ENCODE measurements at regions not wholly inside any gene's neighbourhood (a gene's known extent, or its start where the extent isn't known, plus 50 kb on each side); places are given as distances from the start of the nearest gene placed in this dataset.

GRCh38 chr2:104337869-104338268, 516.0 kb upstream of the POU3F3 start:
- CTCF ChIA-PET (ENCODE audit: partially characterized antibody) = no interaction called here
- H2AK5ac ChIP-seq (ENCODE audit: low read depth, low read length) = no peak overlapping the region
- no peak for FAIRE-seq
- TF ChIP-seq TBP (IDR thresholded peaks at IDR 0.05; ENCODE audit: low read depth, low read length) (no peak), HDAC2 (IDR thresholded peaks at IDR 0.05; ENCODE audit: borderline replicate concordance in 1 of 2, low read depth in 2 of 2, low read length in 2 of 2) (no peak), SIN3A (conservative IDR thresholded peaks at IDR 0.05 in 1 of 2, IDR thresholded peaks at IDR 0.05 in 1 of 2; ENCODE audit: low read depth in 1 of 2, low read length in 2 of 2) (no peak), SUZ12 (IDR thresholded peaks at IDR 0.05; ENCODE audit: low read length) (no peak), HDAC6 (IDR thresholded peaks at IDR 0.05; ENCODE audit: low read depth, low read length) (no peak), CREB1 (IDR thresholded peaks at IDR 0.05) (no peak), CEBPB (IDR thresholded peaks at IDR 0.05; ENCODE audit: low read depth, low read length) (no peak), SAP30 (IDR thresholded peaks at IDR 0.05; ENCODE audit: insufficient read depth, insufficient replicate concordance, low read length) (no peak), GTF2F1 (IDR thresholded peaks at IDR 0.05; ENCODE audit: borderline replicate concordance, low read depth, low read length) (no peak), TAF1 (IDR thresholded peaks at IDR 0.05; ENCODE audit: low read depth, low read length) (no peak), SIX5 (IDR thresholded peaks at IDR 0.05; ENCODE audit: low read depth, low read length) (no peak), RAD21 (IDR thresholded peaks at IDR 0.05 in 1 of 2, conservative IDR thresholded peaks at IDR 0.05 in 1 of 2; ENCODE audit: low read depth in 2 of 2, low read length in 2 of 2) (no peak), TCF12 (IDR thresholded peaks at IDR 0.05; ENCODE audit: low read depth, low read length) (no peak), RXRA (IDR thresholded peaks at IDR 0.05; ENCODE audit: insufficient read depth, low read depth, low read length) (no peak), GABPA (IDR thresholded peaks at IDR 0.05; ENCODE audit: borderline replicate concordance, insufficient read depth, low read length) (no peak)

More at GRCh38 chr2:104337869-104338268, 516.0 kb upstream of the POU3F3 start:
- Histone ChIP-seq H4K5ac (ENCODE audit: insufficient read length, low read depth, low read length) (no peak overlapping the region), H4K8ac (ENCODE audit: extremely low read depth, insufficient read depth, low read length) (no peak overlapping the region), H3K79me2 (ENCODE audit: control insufficient read depth in 1 of 2, insufficient read depth in 2 of 2, low read length in 2 of 2) (no peaks in the 10 kb centered on the region), H2BK15ac (ENCODE audit: low read length) (no peak overlapping the region), H3K9ac (replicated peaks in 1 of 4; ENCODE audit: extremely low read depth in 1 of 4, low read depth in 3 of 4, low read length in 3 of 4) (no peak overlapping the region), H3K27me3 (replicated peaks in 1 of 4; ENCODE audit: control insufficient read depth in 3 of 4, extremely low read depth in 1 of 4, insufficient read depth in 3 of 4, low read length in 3 of 4) (no peaks in the 10 kb centered on the region), H3K79me1 (ENCODE audit: low read depth, low read length) (no peaks in the 10 kb centered on the region), H3K18ac (ENCODE audit: extremely low read depth, low read length) (no peak overlapping the region), H3K27ac (ENCODE audit: low read depth, low read length) (no peak overlapping the region), H3K4me1 (replicated peaks in 1 of 4; ENCODE audit: control insufficient read depth in 3 of 4, insufficient read depth in 4 of 4, low read length in 3 of 4) (no peaks in the 10 kb centered on the region), H3K23me2 (ENCODE audit: low read depth, low read length) (no peaks in the 10 kb centered on the region), H3K9me3 (ENCODE audit: insufficient read depth in 2 of 2, low read depth in 1 of 2, low read length in 1 of 2) (no peaks in the 10 kb centered on the region), H4K91ac (replicated peaks; ENCODE audit: insufficient read length, low read length) (no peak overlapping the region), H3K56ac (replicated peaks; ENCODE audit: insufficient read length, low read depth, low read length) (no peak overlapping the region), H2BK5ac (ENCODE audit: low read depth, low read length) (no peak overlapping the region), H3K23ac (ENCODE audit: insufficient read length) (no peak overlapping the region), H2AFZ (ENCODE audit: low read length) (no peak overlapping the region; the same call in 1 of the 2 replicates), H4K20me1 (replicated peaks in 1 of 2; ENCODE audit: control insufficient read depth in 1 of 2, insufficient read depth in 2 of 2, low read length in 2 of 2) (no peaks in the 10 kb centered on the region), H3K4ac (replicated peaks; ENCODE audit: insufficient read length, low read depth, low read length) (no peak overlapping the region), H2BK12ac (ENCODE audit: low read depth, low read length) (no peak overlapping the region), H3K14ac (ENCODE audit: insufficient read length) (no peak overlapping the region), H2BK20ac (ENCODE audit: low read length) (no peak overlapping the region), H3K4me2 (ENCODE audit: insufficient read depth in 1 of 2, low read depth in 2 of 2, low read length in 2 of 2) (no peak overlapping the region), H3K4me3 (ENCODE audit: extremely low read depth in 1 of 4, insufficient read depth in 2 of 4, low read depth in 3 of 4, low read length in 4 of 4) (no peak overlapping the region), H3K36me3 (ENCODE audit: control insufficient read depth in 2 of 4, insufficient read depth in 4 of 4, low read length in 3 of 4) (no peaks in the 10 kb centered on the region), H2BK120ac (replicated peaks; ENCODE audit: low read depth, low read length) (no peak overlapping the region)
- DNase-seq (ENCODE audit: low read depth in 1 of 2, low spot score in 2 of 2) = no peak
- POLR2A ChIA-PET (ENCODE audit: partially characterized antibody) = no interaction called here
- 41% methylated on average over 2 of the region's 2 CpGs; no CpG with 5 or more reads in 1 of the 2 experiments for WGBS, 2 experiments (ENCODE audit: extremely low coverage in 1 of 2, insufficient coverage in 1 of 2, insufficient read length in 1 of 2, insufficient replicate concordance in 2 of 2, low coverage in 1 of 2, low lambda C conversion rate in 2 of 2, missing lambda C conversion rate in 1 of 2)

Measured in H1 (cell line).